Inflammatory macrophage (primary cell): ENCODE measurements at regions not wholly inside any gene's neighbourhood (a gene's known extent, or its start where the extent isn't known, plus 50 kb on each side); places are given as distances from the start of the nearest gene placed in this dataset.

Experiments
- DNase-seq, 2 donors: peaks; one replicate each; pipeline ENCODE4 v3.0.0-alpha.2; 2020 to 2022

DNA sequence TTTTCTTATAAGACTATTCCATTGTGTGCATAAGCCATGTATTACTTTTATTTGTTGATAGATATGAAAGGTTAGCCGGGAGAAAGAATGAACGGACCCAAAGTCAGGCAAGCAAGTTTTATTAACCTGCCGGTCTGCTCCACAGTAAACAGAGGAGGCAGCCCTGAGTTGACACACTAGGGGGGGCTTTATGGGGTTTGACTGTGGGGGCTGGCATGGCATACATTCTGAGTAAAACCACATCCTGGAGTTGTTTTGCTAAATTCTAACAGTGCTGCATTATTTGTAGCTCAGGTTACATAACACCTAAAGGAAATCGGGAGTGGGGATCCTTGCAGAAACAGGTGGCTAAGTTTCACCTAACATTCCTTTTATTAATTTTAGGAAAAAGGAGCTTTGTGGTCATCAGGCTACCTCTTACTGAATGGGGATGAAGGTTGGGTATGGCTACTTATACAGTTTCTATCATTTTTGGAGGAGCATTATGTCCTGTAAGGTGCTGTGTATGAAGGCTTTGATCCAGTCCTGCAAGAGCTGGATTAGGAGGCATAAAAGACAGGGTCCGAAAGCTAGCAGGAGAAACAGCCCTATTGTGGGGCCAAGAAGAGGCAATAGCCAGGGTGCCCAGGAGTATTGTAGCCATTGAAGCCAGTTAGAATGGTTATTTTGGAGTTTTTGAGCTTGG lies 107.4 kb upstream of the USP9Y start:
- no peak for DNase-seq

GRCh38 chrY:12598783-12599182 lies 102.2 kb upstream of the USP9Y start:
- DNase-seq: no peak

GRCh38 chrY:12605426-12605825 lies 95.6 kb upstream of the USP9Y start:
- no peak for DNase-seq

GRCh38 chrY:12610861-12611260 lies 90.2 kb upstream of the USP9Y start:
- no peak for DNase-seq

GRCh38 chrY:12615733-12616446 lies 85.1 kb upstream of the USP9Y start:
- no peak for DNase-seq

DNA sequence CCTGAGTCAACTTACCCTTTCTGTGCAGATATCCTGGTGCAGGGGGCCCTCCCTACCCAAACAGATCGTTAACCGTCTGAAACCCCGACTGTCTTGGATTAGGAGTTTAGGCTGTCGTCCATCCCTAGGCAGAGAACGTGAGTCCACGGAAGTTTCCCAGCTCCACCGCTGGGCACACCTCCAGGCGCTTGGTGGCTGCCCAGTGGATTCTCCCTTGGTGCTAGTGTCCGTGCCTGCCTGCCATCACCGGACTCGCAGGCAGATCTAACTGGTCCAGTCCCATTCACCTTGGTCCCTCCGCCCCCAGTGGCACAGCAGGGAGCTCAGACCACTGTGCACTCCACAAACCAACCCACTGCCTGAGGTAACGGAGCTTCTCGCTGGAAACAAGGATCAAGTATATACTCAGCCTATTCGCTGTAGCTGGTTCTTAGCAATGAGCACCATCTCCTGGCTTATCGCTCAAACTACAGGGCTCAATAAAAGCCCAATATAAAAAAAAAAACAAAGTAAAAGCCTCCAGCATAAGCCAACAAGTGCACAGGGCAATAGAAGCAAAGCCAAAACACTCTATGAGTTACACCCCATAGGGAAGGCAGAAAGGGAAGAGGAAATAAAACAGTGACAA lies 79.5 kb upstream of the USP9Y start:
- no peak for DNase-seq

- no peak for DNase-seq
Measured at GRCh38 chrY:12623204-12623603, 77.8 kb upstream of the USP9Y start.

DNA sequence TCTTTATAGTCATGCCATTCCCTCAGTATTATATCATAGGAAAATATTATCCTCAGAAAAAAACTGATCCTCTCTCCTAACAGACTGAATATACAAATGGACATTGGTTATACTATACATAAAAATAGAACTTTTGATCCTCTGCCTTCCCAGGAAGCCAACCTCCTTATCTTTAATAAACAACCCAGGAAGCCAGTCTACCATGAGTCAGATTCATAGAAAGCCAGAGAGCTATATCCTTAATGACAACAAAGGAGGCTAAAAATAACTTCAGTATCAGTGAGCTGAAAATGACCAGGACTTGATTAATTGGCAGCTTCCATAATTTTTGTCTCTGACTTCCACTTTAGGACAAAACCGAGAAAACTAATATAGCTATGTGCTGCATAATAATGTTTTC lies 58.0 kb upstream of the USP9Y start:
- no peak for DNase-seq

GRCh38 chrY:12643693-12644348 lies 57.2 kb upstream of the USP9Y start:
- DNase-seq: no peak

DNA sequence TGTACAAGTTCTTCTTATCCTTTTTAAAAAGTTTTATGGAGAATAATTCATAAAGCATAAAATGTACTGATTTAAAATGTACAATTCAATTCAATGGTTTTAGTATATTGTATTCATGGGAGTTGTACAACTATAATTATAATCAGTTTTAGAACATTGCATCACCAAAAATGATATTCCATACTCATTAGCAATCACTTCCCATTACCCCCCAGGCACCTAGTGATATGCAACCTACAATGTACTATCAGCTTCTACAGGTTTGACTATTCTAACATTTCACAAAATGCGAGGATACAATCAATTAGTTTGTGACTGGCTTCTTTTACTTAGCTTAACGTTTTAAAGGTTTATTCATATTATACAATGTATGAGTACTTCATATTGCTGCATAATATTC lies 49.9 kb upstream of the USP9Y start:
- DNase-seq: no peak
